Esophagus squamous epithelium (tissue), 4 donors: ENCODE measurements at regions not wholly inside any gene's neighbourhood (a gene's known extent, or its start where the extent isn't known, plus 50 kb on each side); places are given as distances from the start of the nearest gene placed in this dataset.

Experiments used
- CTCF ChIP-seq, 6 experiments: fragments of 450-650 bp in 4 of 6; fragments of 200-600 bp in 2 of 6; sonication (generic) in 2 of 6; IDR thresholded peaks; one replicate each; pipeline ENCODE4 v1.5.1; 2016 to 2019; ENCODE audit warnings: antibody characterized with exemption in 6 of 6, mild to moderate bottlenecking in 4 of 6, moderate library complexity in 4 of 6
- POLR2A ChIP-seq, 4 donors: fragments of 450-650 bp; IDR thresholded peaks; one replicate each; pipeline ENCODE4 v1.6.1; 2017; ENCODE audit warnings: antibody characterized with exemption in 4 of 4, mild to moderate bottlenecking in 4 of 4, moderate library complexity in 3 of 4

GRCh38 chr15:72858205-72858604, 74.6 kb upstream of the ADPGK start:
- TF ChIP-seq CTCF (IDR thresholded peaks at IDR 0.05): no peak
- no peak for TF ChIP-seq POLR2A (IDR thresholded peaks at IDR 0.05)
